ENCODE measurements at regions not wholly inside any gene's neighbourhood (a gene's known extent, or its start where the extent isn't known, plus 50 kb on each side); places are given as distances from the start of the nearest gene placed in this dataset.

GRCh38 chr16:27719106-27719445, 169.1 kb downstream of the KATNIP start:
- TF ChIP-seq CTCF (IDR thresholded peaks at IDR 0.05) (no peak), POLR2A (IDR thresholded peaks at IDR 0.05) (no peak)
